H9 (cell line): ENCODE measurements at regions not wholly inside any gene's neighbourhood (a gene's known extent, or its start where the extent isn't known, plus 50 kb on each side); places are given as distances from the start of the nearest gene placed in this dataset.
A peak's percentile ranks its signal among the peaks of the same experiment; 100 is the strongest.

ENCODE experiments used
- DNase-seq: peaks from one replicate; pipeline ENCODE4 v3.0.0-alpha.2; 2017
- H2AFZ ChIP-seq: one replicate; pipeline ENCODE4 v1.6.1; 2013; ENCODE audit warnings: mild to moderate bottlenecking, low read length, control low read depth, moderate library complexity
- H2AK5ac ChIP-seq: 2 replicates; pipeline ENCODE4 v1.6.1; 2013; ENCODE audit warnings: low read length, control low read depth, mixed read lengths; ENCODE audit not compliant: insufficient read length
- H2BK120ac ChIP-seq: one replicate; pipeline ENCODE4 v1.6.1; 2013; ENCODE audit warnings: low read depth, mild to moderate bottlenecking, low read length, control low read depth, inconsistent platforms; ENCODE audit not compliant: poor library complexity, severe bottlenecking
- H2BK12ac ChIP-seq: 2 replicates; pipeline ENCODE4 v1.6.1; 2013; ENCODE audit warnings: low read length, control low read depth, mixed read lengths, low read depth; ENCODE audit not compliant: insufficient read length
- H2BK15ac ChIP-seq: 2 replicates; pipeline ENCODE4 v1.6.1; 2013; ENCODE audit warnings: low read depth, low read length, control low read depth
- H2BK20ac ChIP-seq: one replicate; pipeline ENCODE4 v1.6.1; 2013; ENCODE audit warnings: low read depth, mild to moderate bottlenecking, low read length, control low read depth, inconsistent platforms; ENCODE audit not compliant: poor library complexity, severe bottlenecking
- H2BK5ac ChIP-seq: 2 replicates; pipeline ENCODE4 v1.6.1; 2013; ENCODE audit warnings: low read length, control low read depth, mixed read lengths; ENCODE audit not compliant: insufficient read length
- H3K14ac ChIP-seq: 2 replicates; pipeline ENCODE4 v1.6.1; 2013; ENCODE audit warnings: low read length, control low read depth; ENCODE audit not compliant: insufficient read depth
- H3K18ac ChIP-seq: 2 replicates; pipeline ENCODE4 v1.6.1; 2013; ENCODE audit warnings: low read depth, mild to moderate bottlenecking, mixed read lengths, low read length, control low read depth; ENCODE audit not compliant: insufficient read length
- H3K23ac ChIP-seq: 2 replicates; pipeline ENCODE4 v1.6.1; 2013; ENCODE audit warnings: low read length, control low read depth, mixed read lengths, low read depth; ENCODE audit not compliant: insufficient read length
- H3K23me2 ChIP-seq: 2 replicates; pipeline ENCODE4 v1.6.1; 2013; ENCODE audit warnings: low read depth, mild to moderate bottlenecking, mixed read lengths, low read length, control low read depth; ENCODE audit not compliant: insufficient read length, poor library complexity, severe bottlenecking
- H3K27ac ChIP-seq: 2 replicates; pipeline ENCODE4 v1.5.1; 2013; ENCODE audit warnings: low read length, control low read depth, mixed read lengths, low read depth; ENCODE audit not compliant: insufficient read length
- H3K27me3 ChIP-seq: 2 replicates; pipeline ENCODE4 v1.6.1; 2013; ENCODE audit warnings: low read length, control low read depth, inconsistent platforms; ENCODE audit not compliant: insufficient read depth
- H3K4ac ChIP-seq: 2 replicates; pipeline ENCODE4 v1.6.1; 2013; ENCODE audit warnings: low read depth, mild to moderate bottlenecking, control low read depth, inconsistent platforms, low read length, moderate library complexity
- H3K4me1 ChIP-seq: 2 replicates; pipeline ENCODE4 v1.6.1; 2013; ENCODE audit warnings: low read length, control low read depth, inconsistent platforms; ENCODE audit not compliant: insufficient read depth
- H3K4me2 ChIP-seq: 2 replicates; pipeline ENCODE4 v1.6.1; 2013; ENCODE audit warnings: low read length, control low read depth, mixed read lengths; ENCODE audit not compliant: insufficient read length, insufficient read depth
- H3K56ac ChIP-seq: 2 replicates; pipeline ENCODE4 v1.6.1; 2013; ENCODE audit warnings: low read depth, mild to moderate bottlenecking, mixed read lengths, low read length, control low read depth; ENCODE audit not compliant: insufficient read length
- H3K79me1 ChIP-seq: 2 replicates; pipeline ENCODE4 v1.6.1; 2013; ENCODE audit warnings: low read depth, mild to moderate bottlenecking, moderate library complexity, low read length, control low read depth, inconsistent platforms; ENCODE audit not compliant: insufficient read depth, poor library complexity, severe bottlenecking
- H3K79me2 ChIP-seq: 2 replicates; pipeline ENCODE4 v1.6.1; 2013; ENCODE audit warnings: low read length, control low read depth, inconsistent platforms; ENCODE audit not compliant: insufficient read depth
- H3K9ac ChIP-seq: 2 replicates; pipeline ENCODE4 v1.6.1; 2013; ENCODE audit warnings: low read length, control low read depth, mixed read lengths; ENCODE audit not compliant: insufficient read length; ENCODE audit errors: extremely low read depth
- H3K9me3 ChIP-seq: one replicate; pipeline ENCODE4 v1.6.1; 2013; ENCODE audit warnings: low read depth, low read length, inconsistent platforms; ENCODE audit not compliant: control insufficient read depth
- H3T11ph ChIP-seq: one replicate; pipeline ENCODE4 v1.6.1; 2013; ENCODE audit warnings: mild to moderate bottlenecking, low read length, control low read depth, inconsistent platforms
- H4K20me1 ChIP-seq: one replicate; pipeline ENCODE4 v1.6.1; 2013; ENCODE audit not compliant: control insufficient read depth, insufficient read length, insufficient read depth
- H4K5ac ChIP-seq: 2 replicates; pipeline ENCODE4 v1.6.1; 2013; ENCODE audit warnings: low read depth, mild to moderate bottlenecking, mixed read lengths, low read length, control low read depth; ENCODE audit not compliant: insufficient read length
- H4K8ac ChIP-seq: replicated peaks from 2 replicates; pipeline ENCODE4 v1.6.1; 2013; ENCODE audit warnings: low read length, control low read depth, mixed read lengths, low read depth; ENCODE audit not compliant: insufficient read length
- H4K91ac ChIP-seq: 2 replicates; pipeline ENCODE4 v1.6.1; 2013; ENCODE audit warnings: low read depth, mild to moderate bottlenecking, moderate library complexity, mixed read lengths, low read length, control low read depth; ENCODE audit not compliant: insufficient read length
- H3K27ac Mint-ChIP-seq, 3 experiments: 2 replicates in 2 of 3; 3 replicates in 1 of 3; pipeline ENCODE4 v1.8.0; 2020 to 2021; ENCODE audit warnings: mixed read lengths in 3 of 3, mild to moderate bottlenecking in 1 of 3, moderate library complexity in 1 of 3
- H3K27me3 Mint-ChIP-seq: 2 replicates; pipeline ENCODE4 v1.8.0; 2021; ENCODE audit warnings: low read depth, mild to moderate bottlenecking, moderate library complexity, mixed read lengths
- H3K36me3 Mint-ChIP-seq, 3 experiments: 2 replicates in 2 of 3; 3 replicates in 1 of 3; pipeline ENCODE4 v1.8.0; 2020 to 2021; ENCODE audit warnings: low read depth in 3 of 3, mixed read lengths in 3 of 3; ENCODE audit not compliant: insufficient read depth in 1 of 3
- H3K4me1 Mint-ChIP-seq, 2 experiments: 2 replicates each; pipeline ENCODE4 v1.8.0; 2020; ENCODE audit warnings: mixed read lengths in 2 of 2
- H3K4me3 Mint-ChIP-seq, 2 experiments: 2 replicates in 1 of 2; 3 replicates in 1 of 2; pipeline ENCODE4 v1.8.0; 2020 to 2021; ENCODE audit warnings: mild to moderate bottlenecking in 2 of 2, mixed read lengths in 2 of 2, moderate library complexity in 1 of 2
- H3K9me3 Mint-ChIP-seq, 2 experiments: 2 replicates in 1 of 2; 3 replicates in 1 of 2; pipeline ENCODE4 v1.8.0; 2020; ENCODE audit warnings: mild to moderate bottlenecking in 2 of 2, mixed read lengths in 2 of 2, moderate library complexity in 1 of 2
- CTCF ChIP-seq: fragments of 200-600 bp; sonication (generic); conservative IDR thresholded peaks from 3 replicates; pipeline ENCODE4 v1.8.0; 2021; ENCODE audit warnings: antibody characterized with exemption, mild to moderate bottlenecking
- WGBS: extraction: QIAGEN DNeasy Blood & Tissue Kit; methylation state at CpG from one replicate; pipeline ENCODE4 v1.1.7; 2013; ENCODE audit warnings: missing lambda C conversion rate, low lambda C conversion rate, mixed read lengths; ENCODE audit not compliant: insufficient read length; ENCODE audit errors: extremely low coverage; 5-methylcytosine and 5-hydroxymethylcytosine counted together

- no peak overlapping the region for H2BK20ac ChIP-seq
- H3K9me3 ChIP-seq, result no peaks in the 10 kb centered on the region
- H3K79me2 ChIP-seq, result no peaks in the 10 kb centered on the region
- H2BK15ac ChIP-seq, result no peak overlapping the region
- H2BK5ac ChIP-seq, result no peak overlapping the region
- Mint-ChIP-seq H3K4me1 (peaks cover 4 to 5% of the 10 kb centered on the region in 2 experiments; a peak in 2 of 4 replicates), H3K9me3 (peaks cover 13 to 22% of the 10 kb centered on the region in 2 experiments), H3K27me3 (no peaks in the 10 kb centered on the region), H3K4me3 (no peak overlapping the region), H3K27ac (peak overlapping the region in 1 of 3 experiments; percentile 34; a peak in 1 of 7 replicates), H3K36me3 (peaks cover 8 to 16% (median 16%) of the 10 kb centered on the region in 3 experiments)
- H4K20me1 ChIP-seq, result no peaks in the 10 kb centered on the region
- no peak overlapping the region for H3T11ph ChIP-seq
- H4K8ac ChIP-seq, result no peak overlapping the region
- WGBS, result no CpG with 5 or more reads among the region's 5 CpGs
- H3K4ac ChIP-seq, result no peak overlapping the region
- no peak overlapping the region for H2AFZ ChIP-seq
- H3K23me2 ChIP-seq, result no peaks in the 10 kb centered on the region
- DNase-seq, result peak; percentile 53
- no peak overlapping the region for H2AK5ac ChIP-seq
- H3K79me1 ChIP-seq, result no peaks in the 10 kb centered on the region
- H2BK12ac ChIP-seq, result no peak overlapping the region
- no peak overlapping the region for H3K9ac ChIP-seq
- no peak overlapping the region for H3K27ac ChIP-seq
- no peak for TF ChIP-seq CTCF
- no peak overlapping the region for H3K18ac ChIP-seq
- no peaks in the 10 kb centered on the region; the same call in 1 of the 2 replicates for H3K4me1 ChIP-seq
- no peak overlapping the region for H3K56ac ChIP-seq
- H3K23ac ChIP-seq, result no peak overlapping the region
- no peak overlapping the region for H3K14ac ChIP-seq
- H4K5ac ChIP-seq, result no peak overlapping the region
- H4K91ac ChIP-seq, result no peak overlapping the region
- no peak overlapping the region for H3K4me2 ChIP-seq
- no peak overlapping the region for H2BK120ac ChIP-seq
- H3K27me3 ChIP-seq, result no peaks in the 10 kb centered on the region; the same call in 1 of the 2 replicates
Observed at GRCh38 chrX:93319609-93320008, 353.8 kb downstream of the NAP1L3 start.
